GM12872 (cell line): ENCODE measurements at regions not wholly inside any gene's neighbourhood (a gene's known extent, or its start where the extent isn't known, plus 50 kb on each side); places are given as distances from the start of the nearest gene placed in this dataset.

Experiments used
- CTCF ChIP-seq: IDR thresholded peaks from 3 replicates; pipeline ENCODE4 v1.5.1; 2011; ENCODE audit warnings: low read depth, mild to moderate bottlenecking, low read length, moderate library complexity; ENCODE audit not compliant: insufficient read depth

GRCh38 chr17:36856903-36857381, 80.3 kb upstream of the LHX1 start:
- TF ChIP-seq CTCF: no peak

GRCh38 chr17:36857698-36858097, 79.6 kb upstream of the LHX1 start:
- no peak for TF ChIP-seq CTCF

- no peak for TF ChIP-seq CTCF
Measured at GRCh38 chr17:36858119-36859002, 78.9 kb upstream of the LHX1 start.

GRCh38 chr17:36859003-36859300, 78.3 kb upstream of the LHX1 start:
- no peak for TF ChIP-seq CTCF

GRCh38 chr17:36859706-36860105, 77.6 kb upstream of the LHX1 start:
- no peak for TF ChIP-seq CTCF

GRCh38 chr17:36861531-36861930, 75.7 kb upstream of the LHX1 start:
- TF ChIP-seq CTCF: no peak

GRCh38 chr17:36862116-36862920, 75.0 kb upstream of the LHX1 start:
- TF ChIP-seq CTCF: no peak
